Mesenchymal stem cell (in vitro differentiated cells and primary cell): ENCODE measurements at regions not wholly inside any gene's neighbourhood (a gene's known extent, or its start where the extent isn't known, plus 50 kb on each side); places are given as distances from the start of the nearest gene placed in this dataset.

ENCODE experiments used
- DNase-seq: peaks from one replicate; pipeline ENCODE4 v3.0.0-alpha.2; 2013
- H2AFZ ChIP-seq: one replicate; pipeline ENCODE4 v1.6.1; 2013; ENCODE audit warnings: low read depth, mild to moderate bottlenecking, control low read depth, inconsistent platforms, low read length, moderate library complexity
- H2AK5ac ChIP-seq: 2 replicates; pipeline ENCODE4 v1.6.1; 2013; ENCODE audit warnings: low read length, moderate library complexity, mild to moderate bottlenecking, inconsistent platforms; ENCODE audit not compliant: severe bottlenecking
- H2BK120ac ChIP-seq: one replicate; pipeline ENCODE4 v1.6.1; 2013; ENCODE audit warnings: low read depth, mild to moderate bottlenecking, inconsistent platforms, low read length, moderate library complexity
- H2BK12ac ChIP-seq, 2 experiments: one replicate each; pipeline ENCODE4 v1.6.1; 2013; ENCODE audit warnings: inconsistent platforms in 2 of 2, low read length in 2 of 2, mild to moderate bottlenecking in 2 of 2, moderate library complexity in 2 of 2, control low read depth in 1 of 2
- H2BK15ac ChIP-seq: one replicate; pipeline ENCODE4 v1.6.1; 2013; ENCODE audit warnings: mild to moderate bottlenecking, low read depth, inconsistent platforms; ENCODE audit not compliant: poor library complexity, severe bottlenecking
- H2BK5ac ChIP-seq: 2 replicates; pipeline ENCODE4 v1.6.1; 2013; ENCODE audit warnings: low read depth, mild to moderate bottlenecking, low read length, control low read depth, inconsistent platforms; ENCODE audit not compliant: poor library complexity, severe bottlenecking
- H3K14ac ChIP-seq, 2 experiments: one replicate each; pipeline ENCODE4 v1.6.1; 2013; ENCODE audit warnings: inconsistent platforms in 2 of 2, low read length in 2 of 2, control low read depth in 1 of 2, mild to moderate bottlenecking in 1 of 2, moderate library complexity in 1 of 2
- H3K18ac ChIP-seq, 2 experiments: one replicate each; pipeline ENCODE4 v1.6.1; 2013; ENCODE audit warnings: inconsistent platforms in 2 of 2, low read length in 2 of 2, control low read depth in 1 of 2, low read depth in 1 of 2, mild to moderate bottlenecking in 1 of 2
- H3K23ac ChIP-seq, 2 experiments: one replicate each; pipeline ENCODE4 v1.6.1; 2013; ENCODE audit warnings: inconsistent platforms in 2 of 2, low read length in 2 of 2, mild to moderate bottlenecking in 2 of 2, moderate library complexity in 2 of 2, control low read depth in 1 of 2
- H3K27ac ChIP-seq: 2 replicates; pipeline ENCODE4 v1.5.1; 2013; ENCODE audit warnings: mild to moderate bottlenecking, moderate library complexity, low read length, control low read depth, inconsistent platforms; ENCODE audit not compliant: poor library complexity, severe bottlenecking
- H3K27me3 ChIP-seq, 2 experiments: 2 replicates each; pipeline versions ENCODE4 v1.6.1 to v1.7.0; 2013; ENCODE audit warnings: low read length in 2 of 2, mild to moderate bottlenecking in 2 of 2, moderate library complexity in 2 of 2, control low read depth in 1 of 2, inconsistent platforms in 1 of 2; ENCODE audit not compliant: control insufficient read depth in 1 of 2, insufficient read depth in 1 of 2
- H3K36me3 ChIP-seq, 2 experiments: 2 replicates each; pipeline versions ENCODE4 v1.6.1 to v1.7.0; 2013; ENCODE audit warnings: low read length in 2 of 2, control low read depth in 1 of 2, inconsistent platforms in 1 of 2, low read depth in 1 of 2, mild to moderate bottlenecking in 1 of 2; ENCODE audit not compliant: insufficient read depth in 2 of 2, control insufficient read depth in 1 of 2
- H3K4ac ChIP-seq, 2 experiments: one replicate each; pipeline ENCODE4 v1.6.1; 2013; ENCODE audit warnings: inconsistent platforms in 2 of 2, low read length in 2 of 2, mild to moderate bottlenecking in 2 of 2, moderate library complexity in 2 of 2, control low read depth in 1 of 2, low read depth in 1 of 2
- H3K4me1 ChIP-seq: 2 replicates; pipeline ENCODE4 v1.6.1; 2013; ENCODE audit warnings: low read depth, low read length, control low read depth; ENCODE audit not compliant: control insufficient read depth, insufficient read depth
- H3K4me2 ChIP-seq: 2 replicates; pipeline ENCODE4 v1.6.1; 2013; ENCODE audit warnings: low read length, mild to moderate bottlenecking, inconsistent platforms; ENCODE audit not compliant: poor library complexity, severe bottlenecking
- H3K4me3 ChIP-seq, 2 experiments: 2 replicates each; pipeline versions ENCODE4 v1.5.1 to v1.7.0; 2013; ENCODE audit warnings: low read length in 2 of 2, mild to moderate bottlenecking in 2 of 2, control low read depth in 1 of 2, low read depth in 1 of 2; ENCODE audit not compliant: insufficient read depth in 1 of 2
- H3K79me1 ChIP-seq: replicated peaks from 2 replicates; pipeline ENCODE4 v1.6.1; 2013; ENCODE audit warnings: mild to moderate bottlenecking, control low read depth, low read length, inconsistent platforms; ENCODE audit not compliant: poor library complexity, severe bottlenecking
- H3K9ac ChIP-seq: 2 replicates; pipeline ENCODE4 v1.7.0; 2013; ENCODE audit warnings: mild to moderate bottlenecking, low read length, moderate library complexity
- H3K9me3 ChIP-seq: 2 replicates; pipeline ENCODE4 v1.7.0; 2013; ENCODE audit warnings: mild to moderate bottlenecking, low read length; ENCODE audit not compliant: control insufficient read depth
- H4K8ac ChIP-seq: one replicate; pipeline ENCODE4 v1.6.1; 2013; ENCODE audit warnings: inconsistent platforms, mild to moderate bottlenecking, low read length, moderate library complexity
- H4K91ac ChIP-seq: one replicate; pipeline ENCODE4 v1.6.1; 2013; ENCODE audit warnings: mild to moderate bottlenecking, low read length, inconsistent platforms
- WGBS: methylation state at CpG from one replicate; pipeline ENCODE4 v1.1.7; 2013; ENCODE audit warnings: mixed read lengths; 5-methylcytosine and 5-hydroxymethylcytosine counted together

GRCh38 chr6:28775052-28775376, 148.8 kb downstream of the TRIM27 start:
- no peaks in the 10 kb centered on the region for H3K79me1 ChIP-seq
- no peak overlapping the region for H2BK15ac ChIP-seq
- H3K4me3 ChIP-seq: no peak overlapping the region
- no peak overlapping the region for H2BK5ac ChIP-seq
- H3K9ac ChIP-seq: no peak overlapping the region
- H2BK12ac ChIP-seq: no peak overlapping the region
- no peak overlapping the region for H3K23ac ChIP-seq
- H3K4me1 ChIP-seq: no peaks in the 10 kb centered on the region
- no peak overlapping the region for H2BK120ac ChIP-seq
- no peaks in the 10 kb centered on the region for H3K36me3 ChIP-seq
- H3K9me3 ChIP-seq: no peaks in the 10 kb centered on the region
- WGBS: 18% methylated on average over 11 of the region's 12 CpGs
- no peak overlapping the region for H3K14ac ChIP-seq
- no peak overlapping the region for H3K18ac ChIP-seq
- no peak overlapping the region for H4K91ac ChIP-seq
- no peak overlapping the region for H3K27ac ChIP-seq
- H4K8ac ChIP-seq: no peak overlapping the region
- no peak overlapping the region for H2AK5ac ChIP-seq
- H3K4me2 ChIP-seq: no peak overlapping the region
- H3K4ac ChIP-seq: no peak overlapping the region
- no peak overlapping the region for H2AFZ ChIP-seq
- peaks cover 89 to 95% of the 10 kb centered on the region in 2 experiments for H3K27me3 ChIP-seq
- no peak for DNase-seq

- no peak overlapping the region for H3K27ac ChIP-seq
- H3K27me3 ChIP-seq: peaks cover 84 to 95% of the 10 kb centered on the region in 2 experiments
- H3K9ac ChIP-seq: no peak overlapping the region
- no peak overlapping the region for H2BK5ac ChIP-seq
- no peak overlapping the region for H2AK5ac ChIP-seq
- H4K91ac ChIP-seq: no peak overlapping the region
- H3K14ac ChIP-seq: no peak overlapping the region
- no peak overlapping the region for H2BK12ac ChIP-seq
- H2BK15ac ChIP-seq: no peak overlapping the region
- H3K23ac ChIP-seq: no peak overlapping the region
- H3K36me3 ChIP-seq: no peaks in the 10 kb centered on the region
- H3K79me1 ChIP-seq: no peaks in the 10 kb centered on the region
- no peak overlapping the region for H3K4me2 ChIP-seq
- H3K18ac ChIP-seq: no peak overlapping the region
- no peak overlapping the region for H3K4ac ChIP-seq
- no peak overlapping the region for H4K8ac ChIP-seq
- H2AFZ ChIP-seq: no peak overlapping the region
- H3K4me3 ChIP-seq: no peak overlapping the region
- no peaks in the 10 kb centered on the region for H3K9me3 ChIP-seq
- WGBS: under 1% methylated on average over 39 of the region's 39 CpGs
- H2BK120ac ChIP-seq: no peak overlapping the region
- no peak for DNase-seq
- H3K4me1 ChIP-seq: no peaks in the 10 kb centered on the region
Observed at GRCh38 chr6:28775405-28776129, 148.2 kb downstream of the TRIM27 start.

- H3K36me3 ChIP-seq: no peaks in the 10 kb centered on the region
- H3K4me1 ChIP-seq: no peaks in the 10 kb centered on the region
- H3K4me3 ChIP-seq: no peak overlapping the region
- no peaks in the 10 kb centered on the region for H3K9me3 ChIP-seq
- no peak overlapping the region for H3K9ac ChIP-seq
- H3K27ac ChIP-seq: no peak overlapping the region
- H3K4ac ChIP-seq: no peak overlapping the region
- H3K14ac ChIP-seq: no peak overlapping the region
- H4K91ac ChIP-seq: no peak overlapping the region
- H2BK15ac ChIP-seq: no peak overlapping the region
- H3K23ac ChIP-seq: peak overlapping the region in 1 of 2 experiments; percentile 60
- H2BK12ac ChIP-seq: no peak overlapping the region
- no peak overlapping the region for H3K18ac ChIP-seq
- H3K79me1 ChIP-seq: no peaks in the 10 kb centered on the region
- H3K4me2 ChIP-seq: no peak overlapping the region
- no peak for DNase-seq
- no peak overlapping the region for H4K8ac ChIP-seq
- no peak overlapping the region for H2AFZ ChIP-seq
- peaks cover 74 to 93% of the 10 kb centered on the region in 2 experiments for H3K27me3 ChIP-seq
- no peak overlapping the region for H2AK5ac ChIP-seq
- H2BK5ac ChIP-seq: no peak overlapping the region
- no peak overlapping the region for H2BK120ac ChIP-seq
- 2% methylated on average over 17 of the region's 17 CpGs for WGBS
Observed at GRCh38 chr6:28776269-28777146, 147.3 kb downstream of the TRIM27 start.

GRCh38 chr6:28777147-28777461, 146.7 kb downstream of the TRIM27 start:
- no peak overlapping the region for H4K8ac ChIP-seq
- H3K4ac ChIP-seq: no peak overlapping the region
- no peak overlapping the region for H3K9ac ChIP-seq
- DNase-seq: no peak
- no peak overlapping the region for H3K27ac ChIP-seq
- H4K91ac ChIP-seq: no peak overlapping the region
- no peak overlapping the region for H2BK120ac ChIP-seq
- no peak overlapping the region for H3K4me3 ChIP-seq
- H2BK5ac ChIP-seq: no peak overlapping the region
- H3K4me1 ChIP-seq: no peaks in the 10 kb centered on the region
- no peak overlapping the region for H2AK5ac ChIP-seq
- H3K9me3 ChIP-seq: no peaks in the 10 kb centered on the region
- H3K4me2 ChIP-seq: no peak overlapping the region
- H2BK15ac ChIP-seq: no peak overlapping the region
- H3K14ac ChIP-seq: no peak overlapping the region
- no peak overlapping the region for H2AFZ ChIP-seq
- H2BK12ac ChIP-seq: no peak overlapping the region
- no peak overlapping the region for H3K23ac ChIP-seq
- H3K79me1 ChIP-seq: no peaks in the 10 kb centered on the region
- H3K18ac ChIP-seq: no peak overlapping the region
- 6% methylated on average over 4 of the region's 4 CpGs for WGBS
- no peaks in the 10 kb centered on the region for H3K36me3 ChIP-seq
- peaks cover 68 to 92% of the 10 kb centered on the region in 2 experiments for H3K27me3 ChIP-seq
